ENCODE measurements at regions not wholly inside any gene's neighbourhood (a gene's known extent, or its start where the extent isn't known, plus 50 kb on each side); places are given as distances from the start of the nearest gene placed in this dataset.

DNA sequence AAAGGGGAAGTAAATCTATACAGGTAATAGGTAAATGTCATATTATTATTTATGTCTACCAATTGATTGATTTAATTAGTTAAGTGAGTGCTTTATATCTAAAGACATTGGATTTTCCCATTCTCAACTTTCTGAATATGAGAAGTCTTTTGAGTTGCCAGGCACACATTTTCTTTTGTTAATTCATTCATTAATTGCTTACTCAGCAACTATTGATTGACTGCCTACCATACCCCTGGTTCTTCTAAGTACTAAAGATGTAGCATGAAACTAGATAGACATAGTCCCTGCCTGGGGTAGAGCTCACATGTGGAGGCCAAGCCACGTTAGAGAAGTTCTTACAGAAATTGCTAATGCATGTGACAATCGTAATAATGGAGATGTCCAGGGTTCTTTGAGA is 253.1 kb upstream of the LYZL1 start:
- no peaks in the 10 kb centered on the region for H3K4me1 ChIP-seq
- no peaks in the 10 kb centered on the region for H3K36me3 ChIP-seq
- intact Hi-C loops (cut with DNase I), result no loop called here
- DNase-seq (no peak), ATAC-seq (no peak)
- H3K4me3 ChIP-seq, result no peak overlapping the region
- TF ChIP-seq POLR2A (IDR thresholded peaks at IDR 0.05), result no peak
- TF ChIP-seq, protein P1, sequence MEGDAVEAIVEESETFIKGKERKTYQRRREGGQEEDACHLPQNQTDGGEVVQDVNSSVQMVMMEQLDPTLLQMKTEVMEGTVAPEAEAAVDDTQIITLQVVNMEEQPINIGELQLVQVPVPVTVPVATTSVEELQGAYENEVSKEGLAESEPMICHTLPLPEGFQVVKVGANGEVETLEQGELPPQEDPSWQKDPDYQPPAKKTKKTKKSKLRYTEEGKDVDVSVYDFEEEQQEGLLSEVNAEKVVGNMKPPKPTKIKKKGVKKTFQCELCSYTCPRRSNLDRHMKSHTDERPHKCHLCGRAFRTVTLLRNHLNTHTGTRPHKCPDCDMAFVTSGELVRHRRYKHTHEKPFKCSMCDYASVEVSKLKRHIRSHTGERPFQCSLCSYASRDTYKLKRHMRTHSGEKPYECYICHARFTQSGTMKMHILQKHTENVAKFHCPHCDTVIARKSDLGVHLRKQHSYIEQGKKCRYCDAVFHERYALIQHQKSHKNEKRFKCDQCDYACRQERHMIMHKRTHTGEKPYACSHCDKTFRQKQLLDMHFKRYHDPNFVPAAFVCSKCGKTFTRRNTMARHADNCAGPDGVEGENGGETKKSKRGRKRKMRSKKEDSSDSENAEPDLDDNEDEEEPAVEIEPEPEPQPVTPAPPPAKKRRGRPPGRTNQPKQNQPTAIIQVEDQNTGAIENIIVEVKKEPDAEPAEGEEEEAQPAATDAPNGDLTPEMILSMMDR (IDR thresholded peaks at IDR 0.05), result no peak
- H3K9me3 ChIP-seq, result no peaks in the 10 kb centered on the region
- peaks cover 0 to 8% (median 0%) of the 10 kb centered on the region in 9 donors for H3K27me3 ChIP-seq
- WGBS, 4 donors, result 91 to 95% (median 94%) methylated on average over 2 of the region's 2 CpGs
- no peak overlapping the region for H3K27ac ChIP-seq

DNA sequence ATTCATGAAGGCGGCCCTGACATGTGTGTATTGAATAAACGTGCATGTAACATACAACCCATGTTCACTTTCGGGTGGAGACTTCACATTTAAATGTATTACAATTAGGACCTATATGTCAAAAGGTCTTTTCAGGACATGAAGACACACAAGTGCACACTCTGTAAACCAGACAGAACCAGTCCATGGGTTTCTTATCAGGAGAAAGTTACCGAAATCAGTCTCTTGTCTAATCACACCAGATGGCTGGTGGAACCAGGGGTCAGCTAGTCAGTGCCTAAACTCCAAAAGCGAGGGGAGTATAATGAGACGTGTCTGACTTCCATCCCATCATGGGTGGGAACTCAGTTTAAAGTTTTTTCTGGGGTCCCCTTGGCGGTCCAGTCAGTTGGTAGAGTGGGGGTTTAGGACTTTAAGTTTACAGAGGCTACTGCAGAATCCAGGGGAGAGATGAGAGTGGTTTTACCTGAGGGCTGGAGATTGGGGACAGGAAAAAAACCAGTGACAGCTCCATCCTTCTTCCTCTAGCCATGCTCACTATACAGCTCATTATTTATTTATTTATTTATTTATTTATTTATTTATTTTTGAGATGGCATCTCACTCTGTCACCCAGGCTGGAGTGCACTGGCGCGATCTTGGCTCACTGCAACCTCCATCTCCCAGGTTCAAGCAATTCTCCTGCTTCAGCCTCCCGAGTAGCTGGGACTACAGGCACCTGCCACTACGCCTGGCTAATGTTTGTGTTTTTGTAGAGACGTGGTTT is 251.3 kb upstream of the LYZL1 start:
- no peaks in the 10 kb centered on the region for H3K4me1 ChIP-seq
- peaks cover 0 to 3% (median 0%) of the 10 kb centered on the region in 12 donors for H3K9me3 ChIP-seq
- no peak overlapping the region for H3K4me3 ChIP-seq
- 87 to 91% (median 90%) methylated on average over 12 of the region's 12 CpGs for WGBS, 4 donors
- no peaks in the 10 kb centered on the region for H3K36me3 ChIP-seq
- no peak overlapping the region for H3K27ac ChIP-seq
- intact Hi-C loops (cut with DNase I), result no loop called here
- H3K27me3 ChIP-seq, result peaks cover 0 to 8% (median 0%) of the 10 kb centered on the region in 9 donors
- TF ChIP-seq, protein P1 (IDR thresholded peaks at IDR 0.05), result no peak
- no peak for TF ChIP-seq POLR2A (IDR thresholded peaks at IDR 0.05)
- no peak for DNase-seq
- ATAC-seq, result no peak

DNA sequence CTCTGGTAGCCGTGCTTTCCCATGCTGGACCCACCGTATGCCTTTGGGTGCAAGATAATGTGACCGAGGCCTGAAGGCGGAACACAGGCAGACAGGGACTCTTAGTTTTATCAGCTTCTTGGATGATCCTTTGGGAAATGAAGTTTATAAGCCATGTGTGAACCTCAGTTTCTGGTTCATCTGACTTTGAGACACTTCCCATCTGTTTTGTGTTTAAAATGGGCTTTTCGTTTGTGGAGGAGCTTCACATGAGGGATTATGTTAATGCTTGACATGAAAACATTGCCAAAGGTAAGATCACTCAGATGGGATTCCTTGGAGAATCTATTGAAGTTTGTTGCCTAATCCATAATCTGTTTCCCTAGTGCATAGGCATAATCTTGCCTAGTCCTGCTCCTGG is 249.8 kb upstream of the LYZL1 start:
- Histone ChIP-seq H3K36me3 (no peaks in the 10 kb centered on the region), H3K4me1 (no peaks in the 10 kb centered on the region), H3K9me3 (peaks cover 0 to 12% (median 0%) of the 10 kb centered on the region in 12 donors), H3K4me3 (no peak overlapping the region), H3K27ac (no peak overlapping the region), H3K27me3 (no peaks in the 10 kb centered on the region)
- 70 to 84% (median 78%) methylated on average over 5 of the region's 5 CpGs for WGBS, 4 donors
- TF ChIP-seq, protein P1 (IDR thresholded peaks at IDR 0.05), result no peak
- no peak for TF ChIP-seq POLR2A (IDR thresholded peaks at IDR 0.05)
- intact Hi-C loops (cut with DNase I), result no loop called here
- no peak for ATAC-seq
- no peak for DNase-seq

DNA sequence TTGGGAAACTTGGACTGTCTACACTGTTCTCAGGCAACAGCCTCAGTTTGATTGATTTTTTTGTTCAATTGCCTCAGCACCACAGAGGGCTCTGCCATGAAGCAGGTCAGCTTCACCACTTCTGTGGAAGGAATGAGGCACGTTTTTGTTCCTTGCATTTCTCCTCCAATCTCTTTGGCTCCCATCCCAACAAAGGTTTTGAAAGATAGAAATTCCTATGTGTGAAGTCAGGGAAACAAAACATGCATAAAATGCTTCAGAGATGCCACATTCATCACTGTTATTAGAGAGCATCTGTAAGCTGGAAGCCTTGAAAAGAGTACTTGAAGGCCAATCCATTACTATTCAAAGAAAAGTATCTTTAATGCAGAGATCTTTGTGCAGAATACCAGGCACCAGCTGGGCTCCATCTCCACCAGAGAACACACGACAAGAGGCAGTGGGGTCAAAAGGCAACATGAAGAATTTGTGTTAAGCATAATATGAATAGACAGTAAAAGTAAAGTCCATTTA is 249.1 kb upstream of the LYZL1 start:
- Histone ChIP-seq H3K27me3 (no peaks in the 10 kb centered on the region), H3K36me3 (no peaks in the 10 kb centered on the region), H3K27ac (no peak overlapping the region), H3K9me3 (peaks cover 0 to 12% (median 0%) of the 10 kb centered on the region in 12 donors), H3K4me3 (no peak overlapping the region), H3K4me1 (no peaks in the 10 kb centered on the region)
- WGBS, 4 donors, result 14 to 35% (median 30%) methylated on average over 2 of the region's 2 CpGs
- ATAC-seq (no peak), DNase-seq (no peak)
- TF ChIP-seq POLR2A (IDR thresholded peaks at IDR 0.05), result no peak
- TF ChIP-seq, protein P1 (IDR thresholded peaks at IDR 0.05), result no peak
- intact Hi-C loops (cut with DNase I), result no loop called here

Measured in heart left ventricle (tissue), 16 donors.